ENCODE measurements at regions not wholly inside any gene's neighbourhood (a gene's known extent, or its start where the extent isn't known, plus 50 kb on each side); places are given as distances from the start of the nearest gene placed in this dataset.

DNA sequence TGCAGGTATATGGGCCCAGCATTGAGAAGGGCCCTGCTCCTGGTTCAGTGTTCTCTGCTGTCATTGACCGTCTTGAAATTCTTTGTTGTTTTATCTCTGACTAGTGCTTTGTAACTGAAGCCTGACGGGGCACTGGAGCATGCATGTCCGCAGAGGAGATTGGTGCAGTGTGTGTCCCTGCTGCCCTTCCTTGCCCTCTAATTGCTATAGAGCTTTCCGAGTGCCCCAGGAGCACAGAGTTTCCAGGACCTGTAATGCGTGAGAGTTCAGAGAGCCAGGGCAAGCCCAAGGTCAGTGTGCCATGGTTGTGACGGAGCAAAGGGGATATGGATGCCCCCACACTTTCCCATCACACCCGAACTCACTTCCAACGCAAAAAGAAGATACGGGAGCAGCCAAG is 174.3 kb upstream of the UBE3A start:
- TF ChIP-seq, protein P1, sequence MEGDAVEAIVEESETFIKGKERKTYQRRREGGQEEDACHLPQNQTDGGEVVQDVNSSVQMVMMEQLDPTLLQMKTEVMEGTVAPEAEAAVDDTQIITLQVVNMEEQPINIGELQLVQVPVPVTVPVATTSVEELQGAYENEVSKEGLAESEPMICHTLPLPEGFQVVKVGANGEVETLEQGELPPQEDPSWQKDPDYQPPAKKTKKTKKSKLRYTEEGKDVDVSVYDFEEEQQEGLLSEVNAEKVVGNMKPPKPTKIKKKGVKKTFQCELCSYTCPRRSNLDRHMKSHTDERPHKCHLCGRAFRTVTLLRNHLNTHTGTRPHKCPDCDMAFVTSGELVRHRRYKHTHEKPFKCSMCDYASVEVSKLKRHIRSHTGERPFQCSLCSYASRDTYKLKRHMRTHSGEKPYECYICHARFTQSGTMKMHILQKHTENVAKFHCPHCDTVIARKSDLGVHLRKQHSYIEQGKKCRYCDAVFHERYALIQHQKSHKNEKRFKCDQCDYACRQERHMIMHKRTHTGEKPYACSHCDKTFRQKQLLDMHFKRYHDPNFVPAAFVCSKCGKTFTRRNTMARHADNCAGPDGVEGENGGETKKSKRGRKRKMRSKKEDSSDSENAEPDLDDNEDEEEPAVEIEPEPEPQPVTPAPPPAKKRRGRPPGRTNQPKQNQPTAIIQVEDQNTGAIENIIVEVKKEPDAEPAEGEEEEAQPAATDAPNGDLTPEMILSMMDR (IDR thresholded peaks at IDR 0.05), result no peak
- no peak for TF ChIP-seq POLR2A (IDR thresholded peaks at IDR 0.05)

All from thyroid gland (tissue), 4 donors.